Activated CD8-positive, alpha-beta T cell treated with anti-CD3 and anti-CD28 coated beads, Interleukin-2, amount 10 ng/mL, durations not matched to agents 7 days and 5 days (primary cell): ENCODE measurements at regions not wholly inside any gene's neighbourhood (a gene's known extent, or its start where the extent isn't known, plus 50 kb on each side); places are given as distances from the start of the nearest gene placed in this dataset.

ENCODE experiments used
- ATAC-seq: fragments of 150-1000 bp; cut with Tn5 transposase; one replicate; pipeline ENCODE4 v1.10.0; 2021; ENCODE audit warnings: moderate library complexity
- CTCF ChIA-PET: fragments of 350-600 bp; sonication (Branson Sonifier 250); formaldehyde crosslinking; loops from one replicate; lab custom pipeline; 2021; ENCODE audit warnings: antibody characterized with exemption; lab: Charles Lee
- POLR2A ChIA-PET: fragments of 350-600 bp; sonication (Branson Sonifier 250); formaldehyde crosslinking; loops from one replicate; lab custom pipeline; 2021; ENCODE audit warnings: antibody characterized with exemption; lab: Charles Lee
- DNase-seq: peaks from one replicate; pipeline ENCODE4 v3.0.0-alpha.2; 2020
- H3K27ac Mint-ChIP-seq: one replicate; pipeline ENCODE4 v1.8.0; 2021; ENCODE audit warnings: mild to moderate bottlenecking, mixed read lengths
- H3K27me3 Mint-ChIP-seq: one replicate; pipeline ENCODE4 v1.8.0; 2021; ENCODE audit warnings: low read depth, mixed read lengths
- H3K36me3 Mint-ChIP-seq: one replicate; pipeline ENCODE4 v1.8.0; 2021; ENCODE audit warnings: low read depth, mixed read lengths
- H3K4me1 Mint-ChIP-seq: one replicate; pipeline ENCODE4 v1.8.0; 2021; ENCODE audit warnings: low read depth, mixed read lengths
- H3K4me3 Mint-ChIP-seq: one replicate; pipeline ENCODE4 v1.8.0; 2021; ENCODE audit warnings: mild to moderate bottlenecking, mixed read lengths
- H3K9me3 Mint-ChIP-seq: one replicate; pipeline ENCODE4 v1.8.0; 2022; ENCODE audit warnings: mixed read lengths; ENCODE audit not compliant: insufficient read depth

DNA sequence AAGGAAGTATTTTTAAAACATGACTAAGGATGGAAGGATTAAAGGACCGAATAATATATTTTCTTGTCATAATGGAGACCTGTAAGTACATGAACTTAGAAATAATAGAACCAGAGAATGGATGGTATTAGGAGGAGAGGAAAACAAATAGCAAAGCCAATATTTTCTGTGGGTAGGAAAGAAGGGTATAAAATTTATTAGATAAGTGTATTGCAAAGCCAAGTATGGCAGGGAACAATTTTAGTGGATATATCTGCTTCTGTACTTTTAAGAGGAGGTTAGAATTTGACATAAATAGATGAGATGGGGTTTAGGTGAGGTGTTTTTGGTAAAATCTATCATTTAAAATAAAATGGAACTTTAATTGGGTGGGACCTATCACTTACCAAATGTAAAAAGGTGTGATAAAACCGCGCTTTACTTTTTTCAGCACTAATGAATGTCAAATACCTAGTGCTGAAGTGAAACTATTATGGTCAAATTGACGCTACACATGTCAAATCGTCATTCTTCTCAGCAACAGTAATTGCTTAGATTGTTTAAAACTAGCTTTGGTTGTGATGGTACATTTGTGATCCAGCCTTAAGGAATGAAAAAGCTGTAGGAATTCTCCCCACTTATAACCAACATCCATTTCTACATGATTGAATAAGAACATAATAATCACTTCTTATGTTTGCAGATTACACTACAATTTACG lies 78.1 kb upstream of the ZEB2 start:
- no peak overlapping the region for H3K4me3 Mint-ChIP-seq
- no peaks in the 10 kb centered on the region for H3K36me3 Mint-ChIP-seq
- ChIA-PET CTCF (no interaction called here), POLR2A (no interaction called here)
- peaks cover 3% of the 10 kb centered on the region for H3K4me1 Mint-ChIP-seq
- H3K9me3 Mint-ChIP-seq: no peaks in the 10 kb centered on the region
- H3K27ac Mint-ChIP-seq: no peak overlapping the region
- ATAC-seq (no peak), DNase-seq (no peak)
- peaks cover 3% of the 10 kb centered on the region for H3K27me3 Mint-ChIP-seq

GRCh38 chr2:144597388-144597787 lies 77.5 kb upstream of the ZEB2 start:
- Mint-ChIP-seq H3K9me3 (no peaks in the 10 kb centered on the region), H3K4me1 (peaks cover 3% of the 10 kb centered on the region), H3K27me3 (peaks cover 3% of the 10 kb centered on the region), H3K36me3 (no peaks in the 10 kb centered on the region), H3K4me3 (no peak overlapping the region), H3K27ac (no peak overlapping the region)
- ChIA-PET CTCF (no interaction called here), POLR2A (no interaction called here)
- DNase-seq: no peak
- ATAC-seq: no peak

DNA sequence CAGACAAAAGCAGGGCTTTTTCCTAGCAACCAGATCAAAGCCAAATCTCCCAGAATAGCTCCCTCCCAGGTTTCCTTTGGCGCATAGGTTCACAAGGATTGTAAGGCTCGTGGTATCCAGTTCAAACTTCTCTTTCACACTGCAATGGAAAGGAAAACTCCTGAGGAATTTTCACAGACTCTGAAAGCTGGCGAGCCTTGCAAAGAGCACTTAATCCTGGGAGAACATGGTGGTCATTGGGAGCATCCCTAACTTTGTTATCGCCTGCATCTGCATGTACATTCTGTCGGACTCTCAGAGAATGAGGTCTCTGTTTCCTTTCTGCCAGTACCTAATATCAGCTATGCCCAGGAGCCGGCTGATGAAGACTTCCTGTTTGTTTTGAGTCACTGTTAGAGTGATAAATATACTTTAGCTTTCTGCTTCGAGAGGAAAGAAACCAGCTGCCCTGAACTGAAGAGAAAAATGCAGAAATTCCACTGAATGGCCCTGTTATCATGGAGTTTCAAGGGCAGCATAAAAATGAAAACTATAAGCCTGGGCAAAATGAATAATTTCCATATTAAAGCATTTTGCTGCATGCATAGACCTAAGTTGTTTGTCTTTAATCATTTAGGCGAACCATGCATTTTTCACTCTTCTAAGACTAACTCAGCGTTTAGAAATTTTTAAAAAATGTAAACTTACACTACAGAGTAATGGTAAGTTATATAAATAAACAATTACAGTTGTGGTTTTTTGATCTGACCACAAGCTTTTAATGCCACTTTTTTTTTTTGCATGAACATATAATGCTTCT lies 76.4 kb upstream of the ZEB2 start:
- Mint-ChIP-seq H3K27me3 (peaks cover 3% of the 10 kb centered on the region), H3K9me3 (no peaks in the 10 kb centered on the region), H3K4me3 (no peak overlapping the region), H3K36me3 (no peaks in the 10 kb centered on the region), H3K4me1 (peaks cover 3% of the 10 kb centered on the region), H3K27ac (no peak overlapping the region)
- CTCF ChIA-PET: no interaction called here
- ATAC-seq (no peak), DNase-seq (no peak)
- POLR2A ChIA-PET: no interaction called here

DNA sequence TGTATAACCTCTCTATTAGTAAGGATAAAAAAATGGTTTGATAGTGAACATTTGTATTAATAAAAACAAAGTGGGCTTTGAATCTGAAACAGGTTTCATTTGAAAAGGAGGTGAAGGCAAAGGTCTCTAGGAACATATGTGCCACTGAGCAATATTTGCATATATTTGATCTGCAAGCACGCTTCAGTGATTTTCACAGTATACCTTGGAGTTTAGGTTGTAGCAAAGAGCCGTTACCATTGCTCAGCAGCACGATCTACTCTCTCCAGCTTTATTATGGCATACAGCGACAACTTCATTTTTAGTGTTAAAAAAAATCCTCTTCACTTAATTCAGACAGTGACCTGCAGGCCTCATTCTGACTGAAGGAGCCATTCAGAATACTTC lies 75.8 kb upstream of the ZEB2 start:
- Mint-ChIP-seq H3K27me3 (peaks cover 3% of the 10 kb centered on the region), H3K4me3 (no peak overlapping the region), H3K9me3 (no peaks in the 10 kb centered on the region), H3K27ac (no peak overlapping the region), H3K36me3 (no peaks in the 10 kb centered on the region), H3K4me1 (peaks cover 3% of the 10 kb centered on the region)
- CTCF ChIA-PET: no interaction called here
- DNase-seq (no peak), ATAC-seq (no peak)
- POLR2A ChIA-PET: no interaction called here

- ChIA-PET POLR2A (no interaction called here), CTCF (no interaction called here)
- Mint-ChIP-seq H3K27ac (no peak overlapping the region), H3K4me1 (peaks cover 3% of the 10 kb centered on the region), H3K4me3 (no peak overlapping the region), H3K9me3 (no peaks in the 10 kb centered on the region), H3K27me3 (peaks cover 3% of the 10 kb centered on the region), H3K36me3 (no peaks in the 10 kb centered on the region)
- DNase-seq: no peak
- no peak for ATAC-seq
Measured at GRCh38 chr2:144595279-144595678, 75.4 kb upstream of the ZEB2 start.

DNA sequence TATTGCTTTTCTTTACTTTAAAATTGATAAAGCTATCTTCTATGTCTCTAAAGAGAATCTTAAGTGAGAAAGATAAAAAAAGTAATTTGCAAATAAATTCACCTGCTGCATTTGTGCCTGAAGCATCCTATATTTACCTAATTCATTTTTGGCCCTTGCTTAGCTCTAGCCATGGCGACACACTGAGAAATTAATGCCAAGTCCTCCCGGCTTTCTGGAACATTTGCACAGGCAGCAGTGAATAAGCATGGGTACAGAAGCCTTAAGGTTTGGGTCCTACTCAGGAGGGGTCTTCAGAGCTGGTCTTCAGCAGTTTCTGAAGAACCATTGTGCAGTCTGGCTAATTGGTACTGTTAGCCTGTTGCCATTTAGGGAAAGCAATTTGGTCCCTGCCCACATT lies 73.9 kb upstream of the ZEB2 start:
- Mint-ChIP-seq H3K36me3 (no peaks in the 10 kb centered on the region), H3K27me3 (peaks cover 3% of the 10 kb centered on the region), H3K4me3 (no peak overlapping the region), H3K9me3 (no peaks in the 10 kb centered on the region), H3K27ac (no peak overlapping the region), H3K4me1 (peaks cover 3% of the 10 kb centered on the region)
- ATAC-seq (no peak), DNase-seq (no peak)
- ChIA-PET POLR2A (no interaction called here), CTCF (no interaction called here)

DNA sequence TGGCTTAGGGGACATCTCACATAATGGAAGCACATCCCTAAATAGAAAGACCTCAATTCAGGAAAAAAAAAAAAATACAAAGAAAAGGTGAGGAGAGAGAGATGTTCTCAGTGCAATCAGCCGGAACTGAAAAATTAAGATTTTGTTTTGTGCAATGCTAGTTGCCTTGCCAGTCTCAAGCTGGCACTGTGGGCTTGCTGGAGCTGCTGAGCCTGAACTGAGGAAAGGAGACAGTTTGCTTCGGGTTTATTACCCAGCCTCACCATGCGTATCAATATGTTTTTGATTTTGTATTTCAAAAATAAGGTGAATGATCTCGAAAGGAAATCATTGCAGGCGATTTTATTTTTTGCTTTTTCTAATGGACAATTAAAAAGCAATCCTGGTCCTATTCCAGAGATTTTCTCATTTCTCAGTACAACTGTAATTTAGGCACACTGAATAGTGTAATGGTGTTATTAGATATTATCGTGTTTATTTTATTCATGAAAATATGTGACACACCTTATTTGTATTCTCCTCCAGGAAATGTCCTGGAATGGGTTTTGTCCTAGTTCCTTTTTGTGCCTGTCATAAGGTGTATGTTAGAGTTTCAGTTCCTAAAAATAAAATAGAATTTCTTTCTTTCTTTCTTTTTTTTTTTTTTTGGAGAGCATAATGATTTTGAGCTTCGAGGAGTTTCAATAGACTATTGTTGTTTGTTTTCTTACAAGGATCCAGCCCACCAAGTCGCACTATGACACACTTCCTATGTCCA lies 72.8 kb upstream of the ZEB2 start:
- H3K4me3 Mint-ChIP-seq: no peak overlapping the region
- ChIA-PET CTCF (no interaction called here), POLR2A (no interaction called here)
- peaks cover 3% of the 10 kb centered on the region for H3K27me3 Mint-ChIP-seq
- DNase-seq: no peak
- no peak overlapping the region for H3K27ac Mint-ChIP-seq
- peaks cover 3% of the 10 kb centered on the region for H3K4me1 Mint-ChIP-seq
- no peak for ATAC-seq
- H3K9me3 Mint-ChIP-seq: no peaks in the 10 kb centered on the region
- no peaks in the 10 kb centered on the region for H3K36me3 Mint-ChIP-seq

DNA sequence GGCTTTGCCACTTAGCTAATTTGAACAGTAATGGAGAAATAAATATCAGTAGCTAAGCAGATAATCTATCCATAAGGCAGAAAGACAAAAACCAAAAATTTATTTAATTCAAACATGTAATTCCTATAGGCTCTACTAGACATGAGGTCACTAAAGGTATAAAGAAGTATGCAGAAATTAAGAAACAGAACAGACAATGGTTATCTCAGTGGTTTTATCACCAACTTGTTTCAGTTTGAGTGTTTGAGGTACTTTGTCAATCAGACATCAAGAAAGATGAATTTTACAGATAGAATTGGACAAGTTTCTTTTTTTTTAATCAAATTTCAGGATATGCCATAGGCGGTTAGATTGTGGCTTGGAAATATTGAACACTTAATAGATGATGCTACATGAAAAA lies 67.4 kb upstream of the ZEB2 start:
- Mint-ChIP-seq H3K4me3 (no peak overlapping the region), H3K4me1 (peaks cover 8% of the 10 kb centered on the region), H3K36me3 (no peaks in the 10 kb centered on the region), H3K9me3 (no peaks in the 10 kb centered on the region), H3K27ac (no peak overlapping the region), H3K27me3 (peaks cover 4% of the 10 kb centered on the region)
- ATAC-seq (no peak), DNase-seq (no peak)
- ChIA-PET CTCF (interaction anchor here (1.1 kb wide), 1 partner anchor 9 kb away, joined by 3 read pairs; no protein-coding TSS in a partner anchor), POLR2A (no interaction called here)

DNA sequence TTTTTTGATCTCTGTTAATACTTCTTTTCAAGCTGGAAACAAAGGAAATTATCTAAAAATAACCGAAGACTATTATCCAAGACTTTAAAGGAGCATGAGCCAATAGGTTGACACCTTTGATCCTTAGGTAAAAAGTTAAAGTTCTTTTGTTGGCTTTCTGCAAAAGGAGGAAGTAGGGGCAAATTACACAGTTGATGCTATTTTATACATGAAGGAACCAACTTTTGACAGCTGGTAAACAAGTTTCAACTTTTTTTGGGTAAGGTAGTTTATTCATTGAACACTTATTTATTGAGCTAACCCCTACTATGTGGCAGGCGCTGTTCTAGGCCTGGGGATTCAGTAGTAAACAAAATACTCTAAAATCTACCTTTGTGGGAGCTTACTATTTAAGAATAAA lies 66.6 kb upstream of the ZEB2 start:
- no peak for DNase-seq
- ATAC-seq: no peak
- Mint-ChIP-seq H3K27me3 (peaks cover 4% of the 10 kb centered on the region), H3K4me1 (peaks cover 8% of the 10 kb centered on the region), H3K4me3 (no peak overlapping the region), H3K9me3 (no peaks in the 10 kb centered on the region), H3K27ac (no peak overlapping the region), H3K36me3 (no peaks in the 10 kb centered on the region)
- POLR2A ChIA-PET: no interaction called here
- CTCF ChIA-PET: no interaction called here

DNA sequence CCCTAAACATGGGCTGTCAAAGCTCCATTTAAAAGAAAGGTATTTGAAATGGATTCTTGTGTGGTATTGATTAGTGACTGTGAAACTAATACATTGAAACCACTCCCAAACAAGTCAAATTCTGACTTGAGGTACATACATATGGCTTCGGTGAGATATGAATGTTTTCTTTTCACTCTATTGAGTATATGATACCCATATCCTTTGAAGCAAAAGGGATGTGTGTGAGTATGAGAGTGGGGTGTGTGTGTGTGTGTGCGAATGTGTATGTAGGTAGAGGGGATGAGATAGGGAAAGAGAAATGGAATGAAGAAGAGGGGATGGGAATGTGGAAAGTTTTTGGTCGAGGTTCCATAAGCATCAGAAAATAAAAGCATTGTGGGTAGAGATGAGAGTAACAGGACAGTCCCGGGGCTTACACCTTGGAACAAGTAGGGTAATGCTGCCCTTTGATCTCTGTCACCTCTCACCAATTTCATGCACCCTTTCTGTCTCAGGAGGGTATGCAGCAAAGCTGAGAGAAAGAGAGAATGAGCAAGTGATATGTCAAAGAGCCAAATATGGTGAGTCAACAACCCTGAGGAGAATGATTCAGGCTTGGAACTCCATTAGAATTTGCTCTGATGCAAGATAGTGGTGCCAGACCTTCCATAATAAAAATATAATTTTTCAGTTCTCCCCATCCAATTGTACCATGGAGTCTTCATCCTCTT lies 64.0 kb upstream of the ZEB2 start:
- Mint-ChIP-seq H3K27ac (no peak overlapping the region), H3K4me3 (no peak overlapping the region), H3K9me3 (no peaks in the 10 kb centered on the region), H3K27me3 (peaks cover 4% of the 10 kb centered on the region), H3K4me1 (peaks cover 8% of the 10 kb centered on the region), H3K36me3 (no peaks in the 10 kb centered on the region)
- CTCF ChIA-PET: no interaction called here
- POLR2A ChIA-PET: no interaction called here
- DNase-seq: no peak
- no peak for ATAC-seq

DNA sequence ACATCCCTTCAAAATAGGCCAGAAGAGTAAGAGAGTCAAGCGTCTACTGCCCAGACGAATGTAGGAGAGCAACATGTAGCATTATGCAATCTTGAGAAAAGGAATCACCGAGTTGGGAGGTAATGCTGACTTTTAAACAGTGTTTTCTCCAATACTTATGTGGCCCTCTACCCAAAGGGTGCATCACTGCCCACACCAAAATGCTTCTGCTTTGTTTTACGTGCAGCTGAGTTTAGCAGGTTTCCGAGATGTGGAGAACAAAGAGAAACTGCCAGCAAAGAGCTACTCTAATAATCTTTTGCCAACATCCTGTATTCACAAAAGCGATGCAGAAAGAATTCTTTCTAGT lies 63.4 kb upstream of the ZEB2 start:
- POLR2A ChIA-PET: interaction anchor here (0.9 kb wide), 1 partner anchor 8 kb away, joined by 4 read pairs; no protein-coding TSS in a partner anchor
- CTCF ChIA-PET: no interaction called here
- Mint-ChIP-seq H3K4me1 (peaks cover 8% of the 10 kb centered on the region), H3K27ac (no peak overlapping the region), H3K36me3 (no peaks in the 10 kb centered on the region), H3K9me3 (no peaks in the 10 kb centered on the region), H3K4me3 (no peak overlapping the region), H3K27me3 (peaks cover 4% of the 10 kb centered on the region)
- no peak for ATAC-seq
- DNase-seq: no peak
